SJCRH30 (cell line): ENCODE measurements at regions not wholly inside any gene's neighbourhood (a gene's known extent, or its start where the extent isn't known, plus 50 kb on each side); places are given as distances from the start of the nearest gene placed in this dataset.
A peak's percentile ranks its signal among the peaks of the same experiment; 100 is the strongest.
"Not testable (repeated sequence)": the region's sequence is repeated elsewhere in the genome, so short reads cannot be mapped to it uniquely, and the experiment has no call there.

Source experiments
- DNase-seq, 2 experiments: peaks; one replicate each; pipeline ENCODE4 v3.0.0-alpha.2; 2015 to 2020
- H3K27ac ChIP-seq: fragments of 250-450 bp; sonication (Bioruptor Pico); 2 replicates; pipeline ENCODE4 v1.5.1; 2020; ENCODE audit warnings: mild to moderate bottlenecking, moderate library complexity
- H3K27me3 ChIP-seq: fragments of 250-450 bp; sonication (Bioruptor Pico); 2 replicates; pipeline ENCODE4 v1.5.1; 2020; ENCODE audit warnings: mild to moderate bottlenecking, moderate library complexity
- H3K36me3 ChIP-seq: fragments of 250-450 bp; sonication (Bioruptor Pico); 2 replicates; pipeline ENCODE4 v1.5.1; 2020; ENCODE audit warnings: mild to moderate bottlenecking, moderate library complexity
- H3K4me1 ChIP-seq: fragments of 250-450 bp; sonication (Bioruptor Pico); 2 replicates; pipeline ENCODE4 v1.5.1; 2020; ENCODE audit warnings: mild to moderate bottlenecking, moderate library complexity
- H3K4me3 ChIP-seq: fragments of 250-450 bp; sonication (Bioruptor Pico); 2 replicates; pipeline ENCODE4 v1.5.1; 2020; ENCODE audit warnings: mild to moderate bottlenecking, moderate library complexity
- H3K9me3 ChIP-seq: fragments of 250-450 bp; sonication (Bioruptor Pico); replicated peaks from 2 replicates; pipeline ENCODE4 v1.5.1; 2020; ENCODE audit warnings: mild to moderate bottlenecking, moderate library complexity

- no peak overlapping the region for H3K4me3 ChIP-seq
- no peaks in the 10 kb centered on the region for H3K4me1 ChIP-seq
- no peak for DNase-seq
- no peaks in the 10 kb centered on the region for H3K36me3 ChIP-seq
- H3K9me3 ChIP-seq = no peaks in the 10 kb centered on the region
- H3K27ac ChIP-seq = no peak overlapping the region
- H3K27me3 ChIP-seq = no peaks in the 10 kb centered on the region
These were observed 424.0 kb downstream of the SHISA9 start for GRCh38 chr16:13325396-13325795.

- H3K9me3 ChIP-seq = no peaks in the 10 kb centered on the region
- H3K27ac ChIP-seq = no peak overlapping the region
- no peak for DNase-seq
- H3K4me1 ChIP-seq = no peaks in the 10 kb centered on the region
- H3K4me3 ChIP-seq = no peak overlapping the region
- H3K36me3 ChIP-seq = no peaks in the 10 kb centered on the region
- no peaks in the 10 kb centered on the region for H3K27me3 ChIP-seq
These were observed 430.5 kb downstream of the SHISA9 start for GRCh38 chr16:13331918-13332317.

- Histone ChIP-seq H3K4me3 (no peak overlapping the region), H3K4me1 (no peaks in the 10 kb centered on the region), H3K9me3 (no peaks in the 10 kb centered on the region), H3K36me3 (no peaks in the 10 kb centered on the region), H3K27ac (no peak overlapping the region), H3K27me3 (no peaks in the 10 kb centered on the region)
- no peak for DNase-seq
These were observed 431.4 kb downstream of the SHISA9 start for GRCh38 chr16:13332713-13333255.

- no peak for DNase-seq
These were observed 431.9 kb downstream of the SHISA9 start for GRCh38 chr16:13333336-13333735.

GRCh38 chr16:13335879-13336278 lies 434.5 kb downstream of the SHISA9 start:
- no peak overlapping the region for H3K4me3 ChIP-seq
- H3K9me3 ChIP-seq = no peaks in the 10 kb centered on the region
- H3K4me1 ChIP-seq = no peaks in the 10 kb centered on the region
- no peak overlapping the region for H3K27ac ChIP-seq
- no peak for DNase-seq
- H3K27me3 ChIP-seq = no peaks in the 10 kb centered on the region
- H3K36me3 ChIP-seq = no peaks in the 10 kb centered on the region

More at GRCh38 chr16:13333336-13333735, 431.9 kb downstream of the SHISA9 start:
- Histone ChIP-seq H3K4me1 (no peaks in the 10 kb centered on the region), H3K36me3 (no peaks in the 10 kb centered on the region), H3K9me3 (no peaks in the 10 kb centered on the region), H3K27me3 (no peaks in the 10 kb centered on the region), H3K4me3 (no peak overlapping the region), H3K27ac (no peak overlapping the region)

- H3K4me1 ChIP-seq = no peaks in the 10 kb centered on the region
- H3K4me3 ChIP-seq = no peak overlapping the region
- no peaks in the 10 kb centered on the region for H3K27me3 ChIP-seq
- H3K27ac ChIP-seq = no peak overlapping the region
- no peak for DNase-seq
- no peaks in the 10 kb centered on the region for H3K9me3 ChIP-seq
- H3K36me3 ChIP-seq = no peaks in the 10 kb centered on the region
These were observed 434.9 kb downstream of the SHISA9 start for GRCh38 chr16:13336335-13336734.

- H3K4me1 ChIP-seq, H3K27me3 ChIP-seq, DNase-seq, H3K4me3 ChIP-seq, H3K27ac ChIP-seq, H3K36me3 ChIP-seq, H3K9me3 ChIP-seq: not testable (repeated sequence)
These were observed 435.8 kb downstream of the SHISA9 start for GRCh38 chr16:13336907-13337881.

- no peaks in the 10 kb centered on the region for H3K36me3 ChIP-seq
- no peaks in the 10 kb centered on the region for H3K4me1 ChIP-seq
- no peak overlapping the region for H3K4me3 ChIP-seq
- no peaks in the 10 kb centered on the region for H3K27me3 ChIP-seq
- DNase-seq = no peak
- H3K9me3 ChIP-seq = no peaks in the 10 kb centered on the region
- H3K27ac ChIP-seq = no peak overlapping the region
These were observed 436.6 kb downstream of the SHISA9 start for GRCh38 chr16:13338044-13338443.

GRCh38 chr16:13342675-13343074 lies 441.3 kb downstream of the SHISA9 start:
- Histone ChIP-seq H3K9me3 (no peaks in the 10 kb centered on the region), H3K4me1 (no peaks in the 10 kb centered on the region), H3K36me3 (no peaks in the 10 kb centered on the region), H3K4me3 (no peak overlapping the region), H3K27ac (no peak overlapping the region), H3K27me3 (no peaks in the 10 kb centered on the region)
- DNase-seq = no peak

- no peaks in the 10 kb centered on the region for H3K9me3 ChIP-seq
- DNase-seq = no peak
- no peak overlapping the region for H3K27ac ChIP-seq
- H3K4me3 ChIP-seq = no peak overlapping the region
- no peaks in the 10 kb centered on the region for H3K36me3 ChIP-seq
- no peaks in the 10 kb centered on the region for H3K4me1 ChIP-seq
- no peaks in the 10 kb centered on the region for H3K27me3 ChIP-seq
These were observed 442.6 kb downstream of the SHISA9 start for GRCh38 chr16:13344001-13344400.

GRCh38 chr16:13348416-13348815 lies 447.0 kb downstream of the SHISA9 start:
- H3K9me3 ChIP-seq = no peaks in the 10 kb centered on the region
- H3K27me3 ChIP-seq = no peaks in the 10 kb centered on the region
- H3K4me3 ChIP-seq = no peak overlapping the region
- H3K36me3 ChIP-seq = no peaks in the 10 kb centered on the region
- DNase-seq = peak in 1 of 2 experiments; percentile 5
- H3K4me1 ChIP-seq = no peaks in the 10 kb centered on the region
- no peak overlapping the region for H3K27ac ChIP-seq

- Histone ChIP-seq H3K4me3 (no peak overlapping the region), H3K9me3 (no peaks in the 10 kb centered on the region), H3K27me3 (no peaks in the 10 kb centered on the region), H3K36me3 (no peaks in the 10 kb centered on the region), H3K4me1 (no peaks in the 10 kb centered on the region), H3K27ac (no peak overlapping the region)
- DNase-seq = no peak
These were observed 448.6 kb downstream of the SHISA9 start for GRCh38 chr16:13350000-13350399.

- no peak for DNase-seq
- H3K36me3 ChIP-seq = no peaks in the 10 kb centered on the region
- no peak overlapping the region for H3K27ac ChIP-seq
- no peaks in the 10 kb centered on the region for H3K4me1 ChIP-seq
- no peaks in the 10 kb centered on the region for H3K27me3 ChIP-seq
- no peaks in the 10 kb centered on the region for H3K9me3 ChIP-seq
- H3K4me3 ChIP-seq = no peak overlapping the region
These were observed 449.8 kb downstream of the SHISA9 start for GRCh38 chr16:13351181-13351580.

GRCh38 chr16:13351601-13352217 lies 450.3 kb downstream of the SHISA9 start:
- Histone ChIP-seq H3K4me3 (no peak overlapping the region), H3K4me1 (no peaks in the 10 kb centered on the region), H3K9me3 (no peaks in the 10 kb centered on the region), H3K27me3 (no peaks in the 10 kb centered on the region), H3K36me3 (no peaks in the 10 kb centered on the region), H3K27ac (no peak overlapping the region)
- no peak for DNase-seq

- not testable (repeated sequence) for H3K4me1 ChIP-seq, DNase-seq, H3K27me3 ChIP-seq, H3K4me3 ChIP-seq, H3K27ac ChIP-seq, H3K36me3 ChIP-seq, H3K9me3 ChIP-seq
These were observed 451.4 kb downstream of the SHISA9 start for GRCh38 chr16:13352796-13353195.
